ENCODE measurements at regions not wholly inside any gene's neighbourhood (a gene's known extent, or its start where the extent isn't known, plus 50 kb on each side); places are given as distances from the start of the nearest gene placed in this dataset.

DNA sequence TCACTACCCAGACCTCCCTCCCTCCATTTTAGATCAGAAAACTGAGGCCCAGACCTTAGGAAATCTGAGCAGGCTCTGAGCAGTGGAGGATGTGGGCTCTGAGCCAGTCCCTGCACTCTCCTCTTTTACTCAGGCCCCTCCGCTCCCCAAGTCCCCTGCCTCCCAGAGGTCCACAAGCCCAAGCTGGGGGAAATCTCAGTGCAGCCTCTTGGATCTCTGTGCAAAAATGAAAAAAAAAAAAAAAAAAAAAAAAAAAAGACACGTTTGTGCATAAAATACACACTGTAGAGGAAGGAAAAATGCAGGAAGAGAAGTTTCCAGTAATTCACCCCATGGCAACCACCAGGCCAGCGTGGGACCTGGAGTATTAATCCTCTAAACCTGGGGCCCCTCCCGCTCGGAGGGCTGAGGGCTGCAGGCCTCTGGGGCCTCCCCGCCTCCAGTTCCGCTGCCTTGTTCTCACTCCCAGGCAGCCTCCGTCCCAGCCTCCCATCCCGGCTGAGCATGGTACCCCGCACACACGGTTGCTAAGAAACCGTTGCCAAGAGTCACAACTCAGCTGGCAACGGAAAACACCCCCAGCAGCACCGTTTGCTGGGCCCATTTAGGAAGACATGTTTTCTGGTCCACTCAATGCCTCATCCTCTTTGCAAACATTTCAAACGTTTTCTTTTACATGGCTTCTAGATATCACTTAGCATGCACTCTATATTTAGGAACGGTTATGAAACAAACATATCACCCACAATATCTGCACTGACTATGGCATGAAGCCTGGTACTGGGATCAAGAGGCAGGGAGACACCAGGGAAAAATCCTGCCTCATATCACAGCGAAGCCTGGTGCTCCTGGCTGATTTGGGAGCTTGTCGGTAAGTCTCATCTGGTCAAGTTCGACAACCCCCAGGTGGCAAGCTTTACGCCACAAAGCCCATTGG lies 227.5 kb downstream of the CTTN start (continued):
- TF ChIP-seq, protein P1, sequence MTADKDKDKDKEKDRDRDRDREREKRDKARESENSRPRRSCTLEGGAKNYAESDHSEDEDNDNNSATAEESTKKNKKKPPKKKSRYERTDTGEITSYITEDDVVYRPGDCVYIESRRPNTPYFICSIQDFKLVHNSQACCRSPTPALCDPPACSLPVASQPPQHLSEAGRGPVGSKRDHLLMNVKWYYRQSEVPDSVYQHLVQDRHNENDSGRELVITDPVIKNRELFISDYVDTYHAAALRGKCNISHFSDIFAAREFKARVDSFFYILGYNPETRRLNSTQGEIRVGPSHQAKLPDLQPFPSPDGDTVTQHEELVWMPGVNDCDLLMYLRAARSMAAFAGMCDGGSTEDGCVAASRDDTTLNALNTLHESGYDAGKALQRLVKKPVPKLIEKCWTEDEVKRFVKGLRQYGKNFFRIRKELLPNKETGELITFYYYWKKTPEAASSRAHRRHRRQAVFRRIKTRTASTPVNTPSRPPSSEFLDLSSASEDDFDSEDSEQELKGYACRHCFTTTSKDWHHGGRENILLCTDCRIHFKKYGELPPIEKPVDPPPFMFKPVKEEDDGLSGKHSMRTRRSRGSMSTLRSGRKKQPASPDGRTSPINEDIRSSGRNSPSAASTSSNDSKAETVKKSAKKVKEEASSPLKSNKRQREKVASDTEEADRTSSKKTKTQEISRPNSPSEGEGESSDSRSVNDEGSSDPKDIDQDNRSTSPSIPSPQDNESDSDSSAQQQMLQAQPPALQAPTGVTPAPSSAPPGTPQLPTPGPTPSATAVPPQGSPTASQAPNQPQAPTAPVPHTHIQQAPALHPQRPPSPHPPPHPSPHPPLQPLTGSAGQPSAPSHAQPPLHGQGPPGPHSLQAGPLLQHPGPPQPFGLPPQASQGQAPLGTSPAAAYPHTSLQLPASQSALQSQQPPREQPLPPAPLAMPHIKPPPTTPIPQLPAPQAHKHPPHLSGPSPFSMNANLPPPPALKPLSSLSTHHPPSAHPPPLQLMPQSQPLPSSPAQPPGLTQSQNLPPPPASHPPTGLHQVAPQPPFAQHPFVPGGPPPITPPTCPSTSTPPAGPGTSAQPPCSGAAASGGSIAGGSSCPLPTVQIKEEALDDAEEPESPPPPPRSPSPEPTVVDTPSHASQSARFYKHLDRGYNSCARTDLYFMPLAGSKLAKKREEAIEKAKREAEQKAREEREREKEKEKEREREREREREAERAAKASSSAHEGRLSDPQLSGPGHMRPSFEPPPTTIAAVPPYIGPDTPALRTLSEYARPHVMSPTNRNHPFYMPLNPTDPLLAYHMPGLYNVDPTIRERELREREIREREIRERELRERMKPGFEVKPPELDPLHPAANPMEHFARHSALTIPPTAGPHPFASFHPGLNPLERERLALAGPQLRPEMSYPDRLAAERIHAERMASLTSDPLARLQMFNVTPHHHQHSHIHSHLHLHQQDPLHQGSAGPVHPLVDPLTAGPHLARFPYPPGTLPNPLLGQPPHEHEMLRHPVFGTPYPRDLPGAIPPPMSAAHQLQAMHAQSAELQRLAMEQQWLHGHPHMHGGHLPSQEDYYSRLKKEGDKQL (CRISPR knock-in tag; IDR thresholded peaks at IDR 0.05; ENCODE audit: low read depth) = no peak
- TF ChIP-seq, protein P2, sequence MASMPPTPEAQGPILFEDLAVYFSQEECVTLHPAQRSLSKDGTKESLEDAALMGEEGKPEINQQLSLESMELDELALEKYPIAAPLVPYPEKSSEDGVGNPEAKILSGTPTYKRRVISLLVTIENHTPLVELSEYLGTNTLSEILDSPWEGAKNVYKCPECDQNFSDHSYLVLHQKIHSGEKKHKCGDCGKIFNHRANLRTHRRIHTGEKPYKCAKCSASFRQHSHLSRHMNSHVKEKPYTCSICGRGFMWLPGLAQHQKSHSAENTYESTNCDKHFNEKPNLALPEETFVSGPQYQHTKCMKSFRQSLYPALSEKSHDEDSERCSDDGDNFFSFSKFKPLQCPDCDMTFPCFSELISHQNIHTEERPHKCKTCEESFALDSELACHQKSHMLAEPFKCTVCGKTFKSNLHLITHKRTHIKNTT (CRISPR knock-in tag; IDR thresholded peaks at IDR 0.05) = no peak
- no peak for TF ChIP-seq ZNF558 (CRISPR knock-in tag; IDR thresholded peaks at IDR 0.05; ENCODE audit: borderline replicate concordance)

DNA sequence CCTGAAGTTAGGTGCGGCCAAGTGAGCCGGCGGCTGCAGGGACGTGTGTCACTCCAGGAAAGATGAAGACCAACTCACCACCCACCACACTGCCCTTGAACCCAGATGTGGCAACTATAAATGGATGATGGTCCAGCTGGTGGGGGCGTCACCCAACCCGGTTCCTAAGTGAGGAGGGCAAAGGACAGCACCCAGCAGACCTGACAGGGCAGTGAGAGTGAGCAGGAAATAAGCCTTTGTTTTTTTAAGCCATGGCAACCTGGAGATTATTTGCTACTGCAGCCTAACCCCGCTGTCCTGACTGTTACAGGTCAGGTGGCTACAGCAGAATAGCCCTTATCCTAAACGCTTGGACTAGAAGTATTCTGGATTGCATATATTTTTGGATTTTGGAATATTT lies 228.9 kb downstream of the CTTN start:
- peaks cover 2% of the 10 kb centered on the region; the same call in 1 of the 2 replicates for H4K20me1 ChIP-seq (ENCODE audit: insufficient read depth, low read length)
- no peak overlapping the region for H3K4me2 ChIP-seq (ENCODE audit: low read depth, low read length)
- ATAC-seq (peak; percentile 82), FAIRE-seq (no peak), DNase-seq (ENCODE audit: low spot score) (peak; percentile 50)
- H3K4me3 ChIP-seq (replicated peaks in 1 of 3; ENCODE audit: insufficient read depth in 1 of 3, low read depth in 2 of 3, low read length in 3 of 3) = no peak overlapping the region
- BruUV-seq (replicated peaks) = no TSS peak
- no peak overlapping the region for H3K27ac ChIP-seq (ENCODE audit: extremely low read length, insufficient read depth, low read length)
- intact Hi-C loops (cut with micrococcal nuclease; ENCODE audit: unreplicated experiment) (no loop called here), in situ Hi-C loops (cut with HindIII; ENCODE audit: extremely low pct_ligation_motif_present, low pct_unique_long_range_greater_than_20kb) (no loop called here)
- no peak overlapping the region for H3K9ac ChIP-seq (ENCODE audit: insufficient read depth, low read depth, low read length)
- no peaks in the 10 kb centered on the region for H3K27me3 ChIP-seq (ENCODE audit: control insufficient read depth in 1 of 2, insufficient read depth in 2 of 2, low read length in 2 of 2)
- ChIA-PET POLR2A (no interaction called here), CTCF (ENCODE audit: low intra/inter-chr PET ratio, low total read pairs) (no interaction called here)
- H2AFZ ChIP-seq (ENCODE audit: low read length) = no peak overlapping the region
- no peaks in the 10 kb centered on the region for H3K79me2 ChIP-seq (ENCODE audit: insufficient read depth, low read length)
- peaks cover 21% of the 10 kb centered on the region for H3K4me1 ChIP-seq (ENCODE audit: insufficient read depth, low read length)
- WGBS (ENCODE audit: low lambda C conversion rate) = 59% methylated on average over 8 of the region's 8 CpGs
- H3K9me3 ChIP-seq (ENCODE audit: low read length) = no peaks in the 10 kb centered on the region
- H3K36me3 ChIP-seq (replicated peaks in 1 of 2; ENCODE audit: control insufficient read depth in 1 of 2, insufficient read depth in 2 of 2, low read length in 2 of 2) = no peaks in the 10 kb centered on the region
- TF ChIP-seq SRSF4 (IDR thresholded peaks at IDR 0.05; ENCODE audit: low read depth, low read length, poor library complexity, severe bottlenecking) (no peak), TP53 (CRISPR knock-in tag; conservative IDR thresholded peaks at IDR 0.05) (no peak), ZNF775 (CRISPR knock-in tag; IDR thresholded peaks at IDR 0.05; ENCODE audit: borderline replicate concordance) (no peak), NRL (CRISPR knock-in tag; IDR thresholded peaks at IDR 0.05; ENCODE audit: borderline replicate concordance) (no peak), RARA (CRISPR knock-in tag; IDR thresholded peaks at IDR 0.05) (peak; percentile 64), SRF (IDR thresholded peaks at IDR 0.05; ENCODE audit: low read depth, low read length) (no peak), MBNL3 (CRISPR knock-in tag; conservative IDR thresholded peaks at IDR 0.05) (no peak)
- TF ChIP-seq, protein P3, sequence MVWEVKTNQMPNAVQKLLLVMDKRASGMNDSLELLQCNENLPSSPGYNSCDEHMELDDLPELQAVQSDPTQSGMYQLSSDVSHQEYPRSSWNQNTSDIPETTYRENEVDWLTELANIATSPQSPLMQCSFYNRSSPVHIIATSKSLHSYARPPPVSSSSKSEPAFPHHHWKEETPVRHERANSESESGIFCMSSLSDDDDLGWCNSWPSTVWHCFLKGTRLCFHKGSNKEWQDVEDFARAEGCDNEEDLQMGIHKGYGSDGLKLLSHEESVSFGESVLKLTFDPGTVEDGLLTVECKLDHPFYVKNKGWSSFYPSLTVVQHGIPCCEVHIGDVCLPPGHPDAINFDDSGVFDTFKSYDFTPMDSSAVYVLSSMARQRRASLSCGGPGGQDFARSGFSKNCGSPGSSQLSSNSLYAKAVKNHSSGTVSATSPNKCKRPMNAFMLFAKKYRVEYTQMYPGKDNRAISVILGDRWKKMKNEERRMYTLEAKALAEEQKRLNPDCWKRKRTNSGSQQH (CRISPR knock-in tag; IDR thresholded peaks at IDR 0.05; ENCODE audit: low read depth) = no peak
- TF ChIP-seq, protein P4, sequence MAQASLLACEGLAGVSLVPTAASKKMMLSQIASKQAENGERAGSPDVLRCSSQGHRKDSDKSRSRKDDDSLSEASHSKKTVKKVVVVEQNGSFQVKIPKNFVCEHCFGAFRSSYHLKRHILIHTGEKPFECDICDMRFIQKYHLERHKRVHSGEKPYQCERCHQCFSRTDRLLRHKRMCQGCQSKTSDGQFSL (CRISPR knock-in tag; IDR thresholded peaks at IDR 0.05) = no peak
